GM18873 (cell line): ENCODE measurements at regions not wholly inside any gene's neighbourhood (a gene's known extent, or its start where the extent isn't known, plus 50 kb on each side); places are given as distances from the start of the nearest gene placed in this dataset.
A peak's percentile ranks its signal among the peaks of the same experiment; 100 is the strongest.
"Not testable (repeated sequence)": the region's sequence is repeated elsewhere in the genome, so short reads cannot be mapped to it uniquely, and the experiment has no call there.

Source experiments
- ATAC-seq: cut with Tn5 transposase; IDR thresholded peaks from one replicate; pipeline ENCODE4 v1.9.1; 2021; ENCODE audit warnings: mild to moderate bottlenecking, moderate library complexity, moderate number of reproducible peaks; ENCODE audit not compliant: unreplicated experiment, low FRiP score

GRCh38 chr4:153098427-153098826 lies 105.8 kb upstream of the TRIM2 start:
- ATAC-seq = no peak

GRCh38 chr4:153099391-153100140 lies 104.7 kb upstream of the TRIM2 start:
- no peak for ATAC-seq

- not testable (repeated sequence) for ATAC-seq
These were observed 97.5 kb upstream of the TRIM2 start for GRCh38 chr4:153106736-153107135.

- ATAC-seq = no peak
These were observed 97.0 kb upstream of the TRIM2 start for GRCh38 chr4:153107246-153107645.

- ATAC-seq = no peak
These were observed 94.9 kb upstream of the TRIM2 start for GRCh38 chr4:153109296-153109849.

- ATAC-seq = no peak
These were observed 93.5 kb upstream of the TRIM2 start for GRCh38 chr4:153110739-153111138.

- no peak for ATAC-seq
These were observed 92.7 kb upstream of the TRIM2 start for GRCh38 chr4:153111426-153112040.

GRCh38 chr4:153112041-153112441 lies 92.2 kb upstream of the TRIM2 start:
- no peak for ATAC-seq

GRCh38 chr4:153113061-153113837 lies 91.0 kb upstream of the TRIM2 start:
- no peak for ATAC-seq

GRCh38 chr4:153113838-153114105 lies 90.5 kb upstream of the TRIM2 start:
- no peak for ATAC-seq

- ATAC-seq = no peak
These were observed 89.4 kb upstream of the TRIM2 start for GRCh38 chr4:153114771-153115321.

GRCh38 chr4:153115322-153116290 lies 88.6 kb upstream of the TRIM2 start:
- peak; percentile 68 for ATAC-seq

GRCh38 chr4:153116291-153116680 lies 88.0 kb upstream of the TRIM2 start:
- ATAC-seq = no peak

- no peak for ATAC-seq
These were observed 87.4 kb upstream of the TRIM2 start for GRCh38 chr4:153116801-153117200.

- no peak for ATAC-seq
These were observed 86.7 kb upstream of the TRIM2 start for GRCh38 chr4:153117554-153117953.

GRCh38 chr4:153119626-153120025 lies 84.6 kb upstream of the TRIM2 start:
- ATAC-seq = no peak

GRCh38 chr4:153120235-153120634 lies 84.0 kb upstream of the TRIM2 start:
- ATAC-seq = no peak

GRCh38 chr4:153122855-153123254 lies 81.4 kb upstream of the TRIM2 start:
- no peak for ATAC-seq

- no peak for ATAC-seq
These were observed 78.1 kb upstream of the TRIM2 start for GRCh38 chr4:153126137-153126536.
